ENCODE measurements at regions not wholly inside any gene's neighbourhood (a gene's known extent, or its start where the extent isn't known, plus 50 kb on each side); places are given as distances from the start of the nearest gene placed in this dataset.

GRCh38 chr4:30948653-30949052, 228.5 kb downstream of the PCDH7 start:
- FAIRE-seq (no peak), DNase-seq (ENCODE audit: insufficient read length) (no peak)
- no peak for TF ChIP-seq POLR2AphosphoS5 (IDR thresholded peaks at IDR 0.05; ENCODE audit: low read depth, low read length)
- TF ChIP-seq POLR2A (IDR thresholded peaks at IDR 0.05; ENCODE audit: low read depth, low read length) = no peak
- TF ChIP-seq TAF1 (IDR thresholded peaks at IDR 0.05; ENCODE audit: borderline replicate concordance, low read depth, low read length) = no peak

DNA sequence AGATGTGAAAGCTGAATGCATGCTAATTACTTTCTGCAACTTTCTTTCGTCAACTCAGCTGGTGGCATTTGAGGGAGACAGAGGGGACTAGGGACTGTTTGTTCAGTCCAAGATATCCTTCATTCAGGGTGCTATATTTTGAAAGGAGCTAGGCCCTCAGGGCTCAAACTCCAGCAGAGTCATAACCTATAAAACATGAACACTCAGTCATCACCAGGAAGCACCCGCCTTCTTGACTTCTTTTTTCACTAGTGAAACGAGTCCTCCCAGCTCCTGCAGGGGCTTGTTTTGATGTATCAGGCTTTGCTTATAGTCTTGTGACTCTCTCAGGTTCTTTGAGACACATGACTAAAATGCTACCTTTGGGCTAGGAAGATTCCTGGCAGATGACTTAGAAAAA, 230.6 kb downstream of the PCDH7 start:
- no peak for TF ChIP-seq TAF1 (IDR thresholded peaks at IDR 0.05; ENCODE audit: borderline replicate concordance, low read depth, low read length)
- TF ChIP-seq POLR2AphosphoS5 (IDR thresholded peaks at IDR 0.05; ENCODE audit: low read depth, low read length) = no peak
- no peak for TF ChIP-seq POLR2A (IDR thresholded peaks at IDR 0.05; ENCODE audit: low read depth, low read length)
- FAIRE-seq (no peak), DNase-seq (ENCODE audit: insufficient read length) (no peak)

DNA sequence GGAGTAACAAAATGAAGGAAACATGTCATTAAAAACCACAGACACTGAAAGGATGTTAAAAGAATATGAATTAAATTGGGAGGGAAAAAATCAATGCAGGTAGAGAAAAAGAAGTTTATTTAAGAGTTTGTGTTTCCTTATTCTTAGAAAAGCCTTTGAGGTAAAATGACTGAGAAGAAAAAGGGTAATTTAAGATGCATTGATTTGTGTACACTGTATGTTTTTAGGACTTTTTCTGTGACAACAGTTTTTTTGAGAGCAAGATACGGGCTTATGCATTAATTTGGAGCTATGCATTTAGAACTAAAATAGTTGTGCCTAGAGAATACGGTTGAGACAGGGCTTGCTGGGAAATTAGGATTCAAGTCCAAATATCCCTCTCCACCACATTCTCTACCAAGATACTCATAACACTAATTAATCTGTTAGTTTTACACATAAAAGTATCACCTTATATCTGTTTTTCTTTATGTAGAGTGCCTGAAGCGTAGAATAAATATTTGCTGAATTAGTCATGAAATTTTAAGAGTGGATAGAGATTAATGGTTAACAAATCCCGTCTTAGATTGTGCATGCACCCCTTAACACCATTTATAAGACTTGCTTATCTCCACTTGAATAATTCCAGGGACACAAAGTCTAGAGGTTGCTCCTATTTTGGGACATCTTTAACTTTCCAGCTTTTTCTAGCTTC, 232.5 kb downstream of the PCDH7 start:
- no peak for FAIRE-seq
- DNase-seq (ENCODE audit: insufficient read length) = no peak
- TF ChIP-seq TAF1 (IDR thresholded peaks at IDR 0.05; ENCODE audit: borderline replicate concordance, low read depth, low read length) (no peak), POLR2A (IDR thresholded peaks at IDR 0.05; ENCODE audit: low read depth, low read length) (no peak), POLR2AphosphoS5 (IDR thresholded peaks at IDR 0.05; ENCODE audit: low read depth, low read length) (no peak)

DNA sequence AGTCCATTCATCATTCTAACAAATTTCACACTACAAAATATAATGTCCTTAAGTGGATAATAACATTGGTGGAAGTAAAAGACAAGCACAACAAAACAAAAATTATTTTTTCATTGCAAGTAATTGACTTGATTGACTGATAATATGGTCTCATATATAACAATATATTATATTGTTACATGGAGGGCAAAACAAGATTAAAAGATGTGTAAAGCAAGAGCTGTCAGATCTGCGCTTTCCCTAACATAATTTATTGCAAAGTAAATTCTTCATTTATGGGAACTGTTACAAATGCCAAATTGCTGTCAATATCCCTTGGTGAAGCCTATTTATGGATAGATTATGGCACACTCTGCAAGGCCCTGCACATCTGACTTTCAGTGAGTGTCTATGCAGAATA, 233.6 kb downstream of the PCDH7 start:
- DNase-seq (ENCODE audit: insufficient read length) (no peak), FAIRE-seq (no peak)
- TF ChIP-seq POLR2A (IDR thresholded peaks at IDR 0.05; ENCODE audit: low read depth, low read length) (no peak), TAF1 (IDR thresholded peaks at IDR 0.05; ENCODE audit: borderline replicate concordance, low read depth, low read length) (no peak), POLR2AphosphoS5 (IDR thresholded peaks at IDR 0.05; ENCODE audit: low read depth, low read length) (no peak)

DNA sequence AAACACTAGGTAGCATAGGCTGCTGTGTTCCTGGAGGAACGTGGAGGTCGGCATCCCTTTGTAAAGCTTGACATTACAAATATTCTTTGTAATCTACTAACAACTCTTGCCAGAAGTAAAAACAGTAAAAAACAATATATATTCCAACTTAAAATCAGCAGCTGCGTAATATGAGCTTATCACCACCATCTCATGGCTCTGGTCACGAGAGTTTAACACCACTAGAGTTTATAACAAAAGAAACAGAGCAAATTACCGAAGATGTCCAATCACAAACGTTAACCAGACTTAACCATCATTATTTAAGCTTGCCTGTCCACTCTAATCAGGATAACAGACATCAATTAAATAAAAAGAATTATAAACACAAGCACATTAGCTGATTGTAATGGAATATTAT, 236.7 kb downstream of the PCDH7 start:
- DNase-seq (ENCODE audit: insufficient read length) (no peak), FAIRE-seq (no peak)
- TF ChIP-seq POLR2A (IDR thresholded peaks at IDR 0.05; ENCODE audit: low read depth, low read length) (no peak), POLR2AphosphoS5 (IDR thresholded peaks at IDR 0.05; ENCODE audit: low read depth, low read length) (no peak), TAF1 (IDR thresholded peaks at IDR 0.05; ENCODE audit: borderline replicate concordance, low read depth, low read length) (no peak)

- FAIRE-seq = no peak
- TF ChIP-seq POLR2A (IDR thresholded peaks at IDR 0.05; ENCODE audit: low read depth, low read length) (no peak), POLR2AphosphoS5 (IDR thresholded peaks at IDR 0.05; ENCODE audit: low read depth, low read length) (no peak), TAF1 (IDR thresholded peaks at IDR 0.05; ENCODE audit: borderline replicate concordance, low read depth, low read length) (no peak)
- no peak for DNase-seq (ENCODE audit: insufficient read length)
These were observed 237.5 kb downstream of the PCDH7 start for GRCh38 chr4:30957706-30958105.

GRCh38 chr4:30959781-30960485, 239.8 kb downstream of the PCDH7 start:
- FAIRE-seq = no peak
- no peak for TF ChIP-seq TAF1 (IDR thresholded peaks at IDR 0.05; ENCODE audit: borderline replicate concordance, low read depth, low read length)
- no peak for TF ChIP-seq POLR2AphosphoS5 (IDR thresholded peaks at IDR 0.05; ENCODE audit: low read depth, low read length)
- TF ChIP-seq POLR2A (IDR thresholded peaks at IDR 0.05; ENCODE audit: low read depth, low read length) = no peak
- no peak for DNase-seq (ENCODE audit: insufficient read length)

GRCh38 chr4:30962939-30963338, 242.8 kb downstream of the PCDH7 start:
- TF ChIP-seq TAF1 (IDR thresholded peaks at IDR 0.05; ENCODE audit: borderline replicate concordance, low read depth, low read length) (no peak), POLR2AphosphoS5 (IDR thresholded peaks at IDR 0.05; ENCODE audit: low read depth, low read length) (no peak), POLR2A (IDR thresholded peaks at IDR 0.05; ENCODE audit: low read depth, low read length) (no peak)
- DNase-seq (ENCODE audit: insufficient read length) (no peak), FAIRE-seq (no peak)

DNA sequence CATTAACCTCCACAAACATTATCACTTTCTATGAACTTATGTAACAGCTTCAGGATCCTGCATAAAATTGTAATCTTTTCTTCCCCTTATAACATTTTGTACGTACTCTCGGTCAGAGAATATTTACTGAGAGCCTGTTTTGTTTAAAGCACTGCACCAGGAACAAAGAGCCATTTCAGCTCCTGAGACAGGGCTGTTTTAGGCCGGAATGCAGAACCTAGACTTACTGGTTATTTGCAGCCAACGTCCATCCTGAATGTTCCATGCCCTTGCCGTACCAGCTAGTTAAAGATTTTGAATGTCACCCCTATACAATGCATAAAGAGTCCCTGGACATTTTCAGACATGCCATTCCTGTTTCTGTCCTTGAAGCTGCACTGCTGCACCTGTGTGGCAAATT, 248.8 kb downstream of the PCDH7 start:
- no peak for TF ChIP-seq POLR2A (IDR thresholded peaks at IDR 0.05; ENCODE audit: low read depth, low read length)
- no peak for TF ChIP-seq POLR2AphosphoS5 (IDR thresholded peaks at IDR 0.05; ENCODE audit: low read depth, low read length)
- no peak for TF ChIP-seq TAF1 (IDR thresholded peaks at IDR 0.05; ENCODE audit: borderline replicate concordance, low read depth, low read length)
- FAIRE-seq (no peak), DNase-seq (ENCODE audit: insufficient read length) (no peak)

- FAIRE-seq (no peak), DNase-seq (ENCODE audit: insufficient read length) (no peak)
- no peak for TF ChIP-seq POLR2A (IDR thresholded peaks at IDR 0.05; ENCODE audit: low read depth, low read length)
- no peak for TF ChIP-seq POLR2AphosphoS5 (IDR thresholded peaks at IDR 0.05; ENCODE audit: low read depth, low read length)
- TF ChIP-seq TAF1 (IDR thresholded peaks at IDR 0.05; ENCODE audit: borderline replicate concordance, low read depth, low read length) = no peak
These were observed 252.4 kb downstream of the PCDH7 start for GRCh38 chr4:30972542-30972941.

- no peak for FAIRE-seq
- DNase-seq (ENCODE audit: insufficient read length) = no peak
- no peak for TF ChIP-seq POLR2A (IDR thresholded peaks at IDR 0.05; ENCODE audit: low read depth, low read length)
- TF ChIP-seq POLR2AphosphoS5 (IDR thresholded peaks at IDR 0.05; ENCODE audit: low read depth, low read length) = no peak
- no peak for TF ChIP-seq TAF1 (IDR thresholded peaks at IDR 0.05; ENCODE audit: borderline replicate concordance, low read depth, low read length)
These were observed 253.8 kb downstream of the PCDH7 start for GRCh38 chr4:30973993-30974392.

DNA sequence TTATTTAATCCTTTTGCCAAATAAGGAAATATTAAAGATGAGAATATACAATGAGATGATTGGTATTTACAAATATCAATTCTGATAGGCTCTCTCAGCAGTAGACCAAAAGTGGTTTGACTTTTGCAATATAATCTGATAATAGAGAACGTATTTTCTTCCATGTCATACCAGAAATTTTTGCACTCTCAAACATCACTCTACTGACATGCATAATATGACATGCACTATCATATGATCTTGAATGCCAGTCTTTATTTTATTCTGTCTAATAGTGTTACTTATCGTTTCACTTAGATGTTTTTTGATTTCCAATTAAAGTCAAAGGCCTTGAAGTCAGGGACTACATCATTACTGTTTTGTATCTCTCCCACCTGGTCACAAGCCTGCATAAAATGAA, 259.2 kb downstream of the PCDH7 start:
- no peak for FAIRE-seq
- TF ChIP-seq TAF1 (IDR thresholded peaks at IDR 0.05; ENCODE audit: borderline replicate concordance, low read depth, low read length) (no peak), POLR2A (IDR thresholded peaks at IDR 0.05; ENCODE audit: low read depth, low read length) (no peak), POLR2AphosphoS5 (IDR thresholded peaks at IDR 0.05; ENCODE audit: low read depth, low read length) (no peak)
- no peak for DNase-seq (ENCODE audit: insufficient read length)
